ENCODE measurements at regions not wholly inside any gene's neighbourhood (a gene's known extent, or its start where the extent isn't known, plus 50 kb on each side); places are given as distances from the start of the nearest gene placed in this dataset.

GRCh38 chr4:184312126-184312525 is 94.5 kb upstream of the ENPP6 start:
- TF ChIP-seq CTCF (IDR thresholded peaks at IDR 0.05): no peak
- no peak for TF ChIP-seq POLR2A (IDR thresholded peaks at IDR 0.05)
